NCI-H2196 (cell line): ENCODE measurements at regions not wholly inside any gene's neighbourhood (a gene's known extent, or its start where the extent isn't known, plus 50 kb on each side); places are given as distances from the start of the nearest gene placed in this dataset.
"Not testable (repeated sequence)": the region's sequence is repeated elsewhere in the genome, so short reads cannot be mapped to it uniquely, and the experiment has no call there.

ENCODE experiments used
- DNase-seq: peaks from one replicate; lab custom pipeline; 2025; ENCODE audit not compliant: unreplicated experiment; lab: John Stamatoyannopoulos, UW

DNA sequence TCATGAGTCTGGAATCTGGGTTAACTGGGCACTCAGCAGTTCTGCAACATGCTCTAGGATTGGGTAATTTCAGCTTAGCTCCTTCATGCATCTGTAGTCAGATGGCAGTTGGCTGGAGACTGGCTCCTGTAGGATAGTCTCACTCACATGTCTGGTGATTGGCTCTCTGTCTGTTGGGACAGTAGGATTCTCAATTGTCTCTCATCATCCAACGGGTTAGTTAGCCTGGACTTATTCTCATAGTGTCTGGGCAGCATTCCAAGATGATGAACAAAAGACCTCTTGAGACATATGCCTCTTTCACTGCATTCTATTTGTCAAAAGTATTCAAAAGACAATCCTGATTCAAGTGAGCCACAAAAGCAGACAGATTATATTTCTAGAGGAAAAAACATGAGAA is 795.6 kb upstream of the GALNTL6 start:
- no peak for DNase-seq

DNA sequence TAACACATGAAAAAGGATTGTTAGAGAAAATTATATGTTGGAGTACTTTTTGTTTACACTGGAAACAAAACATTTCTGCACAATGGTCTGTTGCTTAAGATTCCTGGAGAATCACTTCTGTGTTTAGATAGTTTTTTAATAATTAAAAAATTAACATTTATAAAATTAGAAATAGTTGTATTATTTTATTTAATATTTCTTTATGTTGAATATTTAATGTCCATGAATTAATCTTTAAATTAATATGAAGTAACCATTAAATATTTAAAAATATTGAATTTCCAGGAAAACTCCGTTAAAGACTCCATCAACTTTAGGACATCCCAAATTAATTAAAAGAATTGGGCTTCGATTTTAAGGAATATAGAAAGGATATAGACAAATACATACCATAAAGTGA is 797.1 kb upstream of the GALNTL6 start:
- DNase-seq = no peak

DNA sequence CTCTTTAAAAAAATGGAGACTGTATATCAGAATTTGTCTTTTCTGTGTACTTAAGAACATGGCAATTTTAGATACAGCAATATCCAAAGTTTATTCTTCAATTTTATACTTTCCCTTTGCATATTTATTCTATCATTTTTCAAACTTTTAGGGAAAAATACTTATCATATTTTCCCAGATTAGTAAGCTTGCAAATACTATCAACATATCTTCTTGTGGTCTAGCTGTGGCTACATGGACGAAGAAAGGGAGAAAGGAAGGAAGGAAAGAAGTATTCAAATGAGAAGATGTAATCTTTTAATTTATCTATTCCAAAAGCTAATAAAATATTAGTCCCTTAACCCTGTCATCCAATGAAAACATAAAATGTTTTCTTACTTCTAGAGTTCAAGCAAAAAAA is 797.8 kb upstream of the GALNTL6 start:
- no peak for DNase-seq

DNA sequence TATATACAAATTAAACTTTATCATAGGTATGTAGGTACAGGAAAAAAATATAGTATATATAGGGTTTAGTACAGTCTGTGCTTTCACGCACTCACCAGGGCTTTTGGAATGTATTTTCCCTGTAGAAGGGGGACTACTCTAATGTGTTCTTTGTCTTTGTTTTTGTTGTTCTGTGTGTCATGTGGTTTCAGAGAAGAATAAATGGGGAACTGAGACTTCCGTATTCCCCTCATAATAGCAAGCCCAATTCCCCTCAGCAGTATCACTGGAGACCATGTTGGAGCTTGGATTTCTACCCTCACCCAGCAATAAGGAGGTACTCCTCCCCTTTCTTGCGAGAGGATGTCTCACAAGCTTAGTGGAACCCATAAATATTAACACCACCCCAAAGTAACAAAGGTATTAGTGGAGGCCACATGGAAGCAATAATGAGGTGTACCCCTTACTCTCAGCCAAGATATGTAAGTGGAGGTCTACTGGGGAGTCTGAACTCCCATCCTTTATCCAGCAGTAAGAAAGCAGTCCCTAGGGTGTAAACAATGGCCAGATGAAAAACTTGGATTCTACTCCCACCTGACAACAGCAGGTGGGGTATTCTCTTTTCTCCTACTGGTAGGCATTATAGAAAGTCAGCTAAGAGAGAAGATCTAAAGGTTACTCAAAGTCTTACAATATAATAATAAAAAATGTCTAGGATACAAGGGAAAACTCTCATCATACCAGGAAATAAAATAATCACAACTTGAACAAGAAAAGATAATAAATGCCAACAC is 805.4 kb upstream of the GALNTL6 start:
- no peak for DNase-seq

DNA sequence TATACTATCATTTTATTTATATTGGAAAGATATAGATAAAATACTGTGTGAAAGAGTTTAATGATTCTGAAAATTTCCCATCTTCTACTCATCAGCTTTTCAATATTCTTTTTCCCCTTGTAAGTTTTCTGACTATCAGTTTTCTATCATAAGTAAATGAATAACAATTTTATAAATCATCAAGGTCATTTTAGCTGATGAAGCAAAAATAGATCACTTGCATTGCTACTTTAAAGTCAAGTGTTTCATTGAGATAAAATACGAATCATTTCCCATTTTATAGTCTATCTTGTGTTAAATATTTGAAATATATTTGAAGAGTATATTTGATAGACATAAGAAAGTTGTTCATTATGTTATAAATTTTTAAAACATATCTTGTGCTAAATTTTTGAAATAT is 811.0 kb upstream of the GALNTL6 start:
- no peak for DNase-seq

DNA sequence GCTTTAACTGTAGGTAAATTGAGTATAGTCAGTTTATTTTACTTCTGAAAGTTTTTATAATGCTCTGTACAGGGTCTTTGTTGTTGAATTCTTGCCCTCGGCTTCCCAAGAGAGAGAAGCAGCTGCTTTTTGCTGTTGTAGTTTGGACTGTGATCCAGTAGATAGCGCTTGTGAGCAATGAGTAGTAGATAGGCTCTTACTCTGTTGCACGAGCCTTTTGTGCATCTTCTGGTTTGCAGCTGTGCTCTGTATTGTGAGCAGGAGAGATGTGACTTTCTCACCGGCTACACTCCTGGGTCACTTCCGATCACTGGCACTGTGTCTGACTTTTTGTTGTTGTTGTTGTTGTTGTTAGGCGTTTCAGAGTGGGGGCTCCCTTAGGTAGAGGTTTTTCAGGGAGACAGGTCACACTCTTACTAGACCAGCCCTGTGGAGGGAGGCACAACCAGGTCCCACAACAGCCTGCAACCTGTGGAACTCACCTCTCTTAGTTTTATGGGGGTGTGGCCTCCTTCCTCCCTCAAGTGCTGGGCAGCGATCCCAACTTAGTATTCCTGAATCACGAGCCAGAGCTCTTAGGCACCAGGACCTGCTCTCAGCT is 822.1 kb upstream of the GALNTL6 start:
- no peak for DNase-seq

DNA sequence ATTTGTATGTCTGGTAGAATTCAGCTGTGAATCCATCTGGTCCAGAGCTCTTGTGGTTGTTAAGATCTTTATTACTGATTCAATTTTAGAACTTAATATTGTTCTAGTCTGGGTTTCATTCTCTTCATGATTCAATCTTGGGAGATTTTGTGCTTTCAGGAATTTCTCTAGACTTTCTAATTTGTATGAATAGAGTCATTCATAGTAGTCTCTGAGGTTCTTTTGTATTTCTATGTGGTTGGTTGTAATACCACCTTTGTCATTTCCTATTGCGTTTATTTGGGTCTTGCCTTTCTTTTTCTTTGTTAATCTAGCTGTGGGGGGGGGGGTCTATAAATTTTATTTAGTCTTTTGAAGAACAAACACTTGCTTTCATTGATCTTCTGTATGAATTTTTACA is 824.8 kb upstream of the GALNTL6 start:
- no peak for DNase-seq

DNA sequence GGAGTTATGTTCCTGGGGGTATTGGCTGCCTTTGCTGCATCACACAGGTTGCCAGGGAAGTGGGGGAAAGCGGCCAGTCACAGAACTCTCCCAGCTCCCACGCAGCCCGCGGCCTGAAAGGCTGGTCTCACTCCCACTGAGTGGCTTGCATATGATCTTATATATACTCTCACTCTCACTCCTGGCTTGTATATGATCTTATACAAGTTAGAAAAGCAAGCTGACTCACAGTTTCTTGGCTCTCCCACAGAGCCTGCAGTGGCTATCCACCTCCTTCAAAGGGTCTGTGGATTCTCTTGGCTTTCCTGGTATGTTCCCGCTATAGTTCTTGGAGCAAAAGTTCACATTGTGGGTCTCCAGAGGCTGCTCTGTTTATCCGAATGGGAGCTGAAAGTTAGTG is 833.5 kb upstream of the GALNTL6 start:
- DNase-seq = no peak

DNA sequence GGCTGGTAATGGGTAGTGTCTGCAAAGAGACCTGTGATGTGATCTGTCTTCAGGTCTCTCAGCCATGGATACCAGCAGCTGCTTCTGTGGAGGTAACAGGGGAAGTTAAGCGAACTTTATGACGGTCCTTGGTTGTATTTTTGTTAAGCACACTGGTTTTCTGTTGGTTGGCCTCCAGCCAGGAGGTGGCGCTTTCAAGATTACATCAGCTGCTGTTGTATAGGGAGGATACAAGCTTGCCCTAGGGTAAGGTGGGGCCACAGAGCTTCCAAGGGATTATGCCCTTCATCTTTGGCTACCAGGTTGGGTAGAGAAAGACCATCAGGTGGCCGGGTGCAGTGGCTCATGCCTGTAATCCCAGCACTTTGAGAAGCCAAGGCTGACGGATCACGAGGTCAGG is 834.2 kb upstream of the GALNTL6 start:
- no peak for DNase-seq

DNA sequence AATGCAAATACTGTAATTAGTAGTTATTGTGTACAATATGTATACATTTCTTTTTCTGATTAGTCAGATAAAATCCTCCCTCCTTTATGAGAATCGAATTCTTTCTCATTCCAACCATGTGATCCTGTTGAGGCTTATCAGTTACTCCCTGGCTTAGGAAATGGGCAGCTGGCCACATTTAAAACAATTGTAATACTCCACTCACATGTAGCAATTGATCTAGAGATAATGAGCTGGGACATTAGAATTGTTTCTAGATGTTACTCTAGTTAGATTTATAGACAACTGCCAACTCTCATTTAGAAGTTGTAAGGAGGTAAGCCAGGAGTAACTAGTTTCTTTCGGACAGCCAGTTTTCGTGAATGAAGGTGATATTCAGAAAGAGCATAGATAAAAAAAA is 859.3 kb upstream of the AADAT start:
- no peak for DNase-seq

DNA sequence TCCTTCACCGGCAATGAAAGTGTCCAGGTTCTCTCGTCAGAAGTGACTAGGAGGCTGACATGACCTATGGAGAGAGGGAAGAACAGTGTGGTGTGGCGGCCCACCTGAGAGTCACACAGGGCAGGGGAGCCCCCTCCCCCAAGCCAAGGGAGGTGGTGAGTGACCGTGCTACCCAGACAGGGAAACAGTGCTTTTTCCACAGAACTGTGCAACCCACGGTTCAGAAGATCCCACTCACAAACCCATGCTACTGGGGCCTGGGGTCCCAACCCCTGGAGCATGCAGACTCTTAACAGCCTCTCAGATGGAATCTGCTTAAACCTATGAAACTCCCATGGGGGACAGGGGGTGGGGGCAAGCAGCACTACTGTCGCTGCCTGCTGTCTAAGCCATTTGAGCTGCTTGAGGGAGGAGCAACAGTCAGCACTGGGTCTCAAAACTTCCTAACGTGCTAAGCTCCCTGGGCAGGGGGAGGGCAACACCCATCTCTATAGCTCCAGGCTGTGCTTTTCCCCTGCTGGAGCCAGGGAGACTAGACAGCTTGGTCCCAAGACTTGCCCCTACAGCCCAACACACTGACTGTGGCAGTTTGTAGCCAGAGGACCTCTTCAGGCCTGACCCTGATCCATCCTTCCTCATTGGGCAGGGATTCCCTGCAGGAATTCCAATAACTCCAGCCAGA is 850.4 kb upstream of the AADAT start:
- no peak for DNase-seq

DNA sequence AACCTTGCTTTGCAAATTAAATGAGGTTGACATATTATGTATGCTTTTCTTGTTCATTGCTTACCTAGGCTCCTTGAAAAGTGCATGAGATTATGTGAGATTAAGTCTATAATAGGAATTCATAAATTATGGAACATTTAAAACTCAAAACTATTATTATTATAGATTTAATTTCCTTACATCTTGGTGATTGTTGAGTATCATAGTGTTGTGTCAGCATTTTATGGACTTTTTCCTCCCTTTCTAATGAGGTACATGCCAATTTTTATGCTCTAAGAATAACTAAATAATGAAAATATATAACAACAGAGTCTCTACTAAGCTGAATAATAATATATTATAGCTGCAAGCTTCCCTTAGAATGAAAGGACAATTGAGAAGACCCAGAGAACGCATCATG is 848.8 kb upstream of the AADAT start:
- DNase-seq = no peak

DNA sequence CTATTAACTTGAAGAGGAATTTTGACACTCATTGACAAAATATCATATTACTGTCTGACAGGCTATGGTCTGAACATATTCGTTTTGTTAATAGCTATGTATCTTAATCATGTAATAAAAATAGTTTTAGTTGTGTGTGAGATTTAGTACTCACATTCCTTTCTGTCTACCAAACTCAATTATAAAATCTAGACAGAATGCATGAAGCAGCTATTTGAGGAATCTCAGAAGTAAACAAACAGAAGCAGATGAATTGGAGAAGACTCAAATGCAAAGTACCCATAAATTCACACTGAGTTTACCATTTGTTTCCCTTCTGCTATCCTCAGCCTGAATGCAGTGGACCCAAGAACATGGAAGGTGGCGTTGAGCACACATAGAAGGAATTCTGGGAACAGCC is 841.6 kb upstream of the AADAT start:
- DNase-seq = no peak

DNA sequence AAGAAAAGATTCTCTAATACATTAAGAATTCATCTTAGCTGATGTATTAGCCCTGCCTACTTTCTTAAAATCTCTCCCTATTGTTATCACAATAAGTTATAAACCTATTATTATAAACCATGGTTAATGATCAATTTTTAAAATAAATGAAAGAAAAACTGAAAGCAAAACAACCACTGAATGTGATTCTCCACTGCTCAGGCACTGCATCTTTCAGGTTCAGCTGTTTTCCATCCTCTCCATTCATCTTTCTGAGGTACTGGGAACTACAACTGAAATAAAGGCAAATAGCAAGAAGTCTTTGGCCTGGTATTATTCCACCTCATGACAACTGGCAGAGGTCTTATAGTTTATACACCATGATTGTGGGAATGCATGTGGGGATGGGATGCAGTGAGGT is 798.9 kb upstream of the AADAT start:
- no peak for DNase-seq

DNA sequence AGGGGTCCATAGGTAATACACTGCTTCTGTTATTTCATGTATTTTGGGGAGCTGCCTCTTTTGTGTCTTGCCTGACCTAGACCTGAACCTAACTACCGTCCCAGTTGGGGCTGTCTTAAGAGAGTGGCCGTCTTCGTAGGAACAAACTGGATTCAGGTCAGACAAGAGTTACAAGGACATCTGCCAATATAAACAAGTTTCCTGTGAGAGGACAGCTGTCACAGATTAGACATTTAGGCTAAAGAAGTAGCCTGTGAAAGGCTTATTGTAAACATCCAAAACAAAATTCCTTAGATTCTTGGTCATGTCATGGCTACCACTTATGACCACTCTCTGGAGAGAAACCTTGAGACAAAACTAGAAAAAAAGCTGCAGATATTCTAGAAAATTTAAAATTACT is 797.6 kb upstream of the AADAT start:
- DNase-seq = no peak

DNA sequence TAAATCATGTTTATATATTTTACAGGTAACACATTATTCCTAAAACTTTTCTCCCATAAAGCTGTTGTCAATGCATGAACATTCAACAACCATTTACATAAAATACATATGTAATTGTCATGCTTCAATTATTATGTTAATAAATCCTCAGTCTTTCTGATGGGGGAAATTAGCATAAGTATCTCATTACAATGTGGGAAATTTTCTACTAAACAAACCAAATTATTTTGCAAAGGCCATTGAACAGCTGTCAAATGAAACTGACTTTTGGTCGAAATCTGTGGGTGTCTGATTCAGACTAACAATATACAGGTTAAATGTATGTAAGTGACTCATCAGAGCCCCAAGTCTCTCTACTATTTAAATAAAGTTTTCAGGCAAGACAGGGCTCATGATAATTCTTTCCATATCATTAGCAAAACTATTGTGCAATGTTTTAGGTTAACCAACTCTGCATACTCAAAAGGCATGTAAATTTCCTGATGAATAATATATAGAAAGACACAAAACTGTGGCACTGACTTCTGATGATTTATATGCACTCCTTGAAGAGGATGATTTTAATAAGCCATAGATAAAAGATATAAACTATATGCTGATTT is 795.3 kb upstream of the AADAT start:
- DNase-seq = no peak

DNA sequence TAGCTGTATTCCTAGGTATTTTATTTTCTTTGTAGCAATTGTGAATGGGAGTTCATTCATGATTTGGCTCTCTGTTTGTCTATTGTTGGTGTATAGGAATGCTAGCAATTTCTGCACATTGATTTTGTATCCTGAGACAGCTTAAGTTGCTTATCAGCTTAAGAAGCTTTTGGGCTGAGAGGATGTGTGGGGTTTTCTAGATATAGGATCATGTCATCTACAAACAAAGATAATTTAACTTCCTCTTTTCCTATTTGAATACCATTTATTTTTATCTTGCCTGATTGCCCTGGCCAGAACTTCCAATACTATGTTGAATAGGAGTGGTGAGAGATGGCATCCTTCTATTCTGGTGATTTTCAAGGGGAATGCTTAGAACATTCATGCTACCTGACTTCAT is 791.9 kb upstream of the AADAT start:
- not testable (repeated sequence) for DNase-seq

DNA sequence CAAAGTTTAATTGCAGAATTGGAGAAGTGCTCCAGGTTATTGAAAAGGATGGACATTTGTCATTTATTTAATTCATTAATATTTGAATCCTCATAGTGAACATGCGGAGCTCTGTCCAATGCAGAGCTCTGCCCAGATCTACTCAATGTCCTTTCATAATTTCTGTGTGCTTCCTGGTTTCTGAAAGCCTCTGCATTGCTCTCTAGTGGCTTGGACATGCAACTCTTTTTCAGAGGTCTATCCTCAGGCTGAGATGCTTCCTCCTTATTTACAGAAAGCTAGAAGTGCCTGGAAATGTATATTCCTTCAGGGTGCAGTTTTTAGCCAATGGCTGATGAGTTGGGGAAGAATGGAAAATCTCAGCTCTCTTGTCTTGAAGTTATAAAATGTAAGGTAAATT is 786.1 kb upstream of the AADAT start:
- no peak for DNase-seq

DNA sequence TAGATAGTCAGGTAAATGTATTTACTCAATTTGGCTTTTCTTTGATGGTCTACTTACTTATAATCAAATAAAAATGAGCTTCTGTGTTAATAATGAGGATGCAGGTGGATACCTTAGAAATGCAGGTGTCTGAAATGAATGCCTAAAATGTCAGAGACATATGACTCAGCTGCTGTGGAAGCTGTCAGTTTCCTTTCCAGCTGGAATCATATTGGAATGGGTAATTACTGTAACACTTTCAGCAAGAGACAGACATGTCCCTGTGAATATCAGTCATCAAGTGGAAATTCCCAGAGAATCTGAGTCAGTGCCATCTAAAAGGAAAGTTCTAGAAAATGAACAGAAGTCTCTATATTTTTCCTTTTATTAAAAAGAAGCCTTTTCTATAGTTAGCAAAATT is 783.0 kb upstream of the AADAT start:
- DNase-seq = no peak

DNA sequence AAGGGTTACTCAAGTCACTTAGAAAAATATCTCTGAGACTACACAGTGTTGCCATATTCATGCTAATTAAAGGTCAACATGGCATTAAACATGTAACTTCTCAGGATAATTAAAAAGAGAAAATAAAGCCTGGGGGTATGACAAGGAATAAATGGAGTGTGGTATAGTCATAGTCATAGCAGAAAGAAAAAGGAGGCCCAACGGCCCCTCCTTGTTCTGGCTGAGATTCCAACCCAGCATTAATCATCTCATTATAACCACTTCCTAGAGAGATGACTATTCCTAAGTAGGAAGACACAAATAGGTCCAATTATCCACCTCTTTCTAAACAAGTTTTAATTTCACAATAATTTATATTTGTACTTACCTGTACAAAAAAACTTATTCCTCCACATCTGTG is 778.4 kb upstream of the AADAT start:
- no peak for DNase-seq

DNA sequence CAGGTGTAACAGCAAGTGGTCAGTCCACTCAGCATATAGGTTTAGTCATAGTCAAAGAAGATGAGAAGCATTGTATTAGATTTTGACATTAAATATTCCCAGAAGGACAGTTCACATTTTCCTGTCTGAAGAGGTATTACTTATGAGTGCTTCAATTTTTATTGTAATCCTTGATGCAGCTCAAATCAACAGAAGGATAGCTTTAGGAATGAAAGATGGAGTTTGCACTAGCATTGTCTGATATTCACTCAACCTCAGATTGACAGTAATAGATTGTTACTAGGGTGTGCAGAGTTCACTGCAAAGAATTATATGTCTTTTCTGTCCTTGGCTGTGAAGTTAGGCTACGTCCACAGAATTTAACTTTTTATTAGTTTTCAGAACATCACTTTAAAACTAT is 764.3 kb upstream of the AADAT start:
- DNase-seq = no peak

DNA sequence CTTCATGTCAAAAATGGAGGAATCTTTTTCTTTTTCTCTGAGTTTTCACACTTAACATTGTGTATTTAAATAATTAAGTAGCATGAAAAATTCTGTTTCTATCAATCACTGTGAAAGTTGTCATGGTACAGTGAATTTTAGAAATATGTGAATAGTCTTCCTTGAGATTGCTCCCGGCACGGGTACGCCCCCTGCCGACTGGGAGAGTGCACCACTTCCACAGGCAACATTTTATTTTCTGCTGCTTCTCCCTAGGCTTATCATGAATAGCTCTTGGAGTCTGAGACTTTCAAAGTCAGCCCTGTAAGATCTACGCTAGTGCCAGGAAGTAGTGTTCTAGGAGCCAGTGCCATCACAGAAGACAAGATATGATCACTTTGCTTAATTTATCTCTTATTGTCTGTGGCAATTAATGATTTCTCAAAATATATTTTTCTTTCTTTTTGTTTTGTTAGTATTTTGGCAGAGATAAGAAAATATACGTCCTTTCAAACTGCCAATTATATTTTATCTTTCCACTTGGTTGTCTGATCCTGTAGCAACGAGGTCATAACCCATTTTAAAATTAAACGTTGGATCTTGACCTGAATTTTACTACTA is 763.8 kb upstream of the AADAT start:
- DNase-seq = no peak
